IPS-20b (cell line): ENCODE measurements at regions not wholly inside any gene's neighbourhood (a gene's known extent, or its start where the extent isn't known, plus 50 kb on each side); places are given as distances from the start of the nearest gene placed in this dataset.

ENCODE experiments used
- H3K27ac ChIP-seq: one replicate; pipeline ENCODE4 v1.5.1; 2013; ENCODE audit warnings: low read length
- H3K27me3 ChIP-seq: 2 replicates; pipeline ENCODE4 v1.6.1; 2013; ENCODE audit warnings: mild to moderate bottlenecking, low read length, inconsistent platforms; ENCODE audit not compliant: insufficient read depth
- H3K36me3 ChIP-seq: 2 replicates; pipeline ENCODE4 v1.6.1; 2013; ENCODE audit warnings: low read depth, mild to moderate bottlenecking, inconsistent platforms, low read length, moderate library complexity; ENCODE audit not compliant: insufficient read depth
- H3K4me1 ChIP-seq: 2 replicates; pipeline ENCODE4 v1.6.1; 2013; ENCODE audit warnings: mild to moderate bottlenecking, control low read depth, inconsistent platforms, low read length, moderate library complexity; ENCODE audit not compliant: insufficient read depth
- H3K4me3 ChIP-seq: 2 replicates; pipeline ENCODE4 v1.5.1; 2013; ENCODE audit warnings: mild to moderate bottlenecking, low read length, inconsistent platforms
- H3K9ac ChIP-seq: 2 replicates; pipeline ENCODE4 v1.6.1; 2013; ENCODE audit warnings: low read depth, mild to moderate bottlenecking, inconsistent platforms, low read length, moderate library complexity
- H3K9me3 ChIP-seq: 2 replicates; pipeline ENCODE4 v1.6.1; 2013; ENCODE audit warnings: mild to moderate bottlenecking, low read depth, low read length, inconsistent platforms; ENCODE audit not compliant: insufficient read depth

GRCh38 chr4:123193802-123194367, 202.7 kb upstream of the SPRY1 start:
- H3K36me3 ChIP-seq, result no peaks in the 10 kb centered on the region
- H3K27me3 ChIP-seq, result no peaks in the 10 kb centered on the region
- H3K27ac ChIP-seq, result no peak overlapping the region
- no peaks in the 10 kb centered on the region for H3K9me3 ChIP-seq
- H3K4me1 ChIP-seq, result no peaks in the 10 kb centered on the region
- H3K4me3 ChIP-seq, result no peak overlapping the region
- no peak overlapping the region for H3K9ac ChIP-seq

DNA sequence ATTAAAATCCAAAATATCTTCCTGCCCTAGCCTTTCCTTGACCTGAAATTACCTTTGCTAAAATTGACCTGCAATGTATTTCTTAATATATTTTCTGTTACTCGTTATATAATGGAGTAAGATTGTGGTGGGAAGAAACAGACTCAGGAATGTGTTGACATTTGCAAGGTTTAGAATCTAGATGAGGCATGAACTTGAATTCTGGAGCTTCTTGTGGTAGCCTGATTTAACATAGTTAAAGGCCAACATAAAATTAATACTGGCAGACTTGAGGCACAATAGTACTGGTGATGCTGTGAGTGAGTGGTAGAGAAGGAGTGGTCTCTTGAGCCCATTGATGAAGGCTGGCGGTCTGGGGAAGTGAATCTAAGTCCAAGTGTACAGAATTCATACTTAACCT, 197.9 kb upstream of the SPRY1 start:
- no peaks in the 10 kb centered on the region for H3K36me3 ChIP-seq
- no peaks in the 10 kb centered on the region for H3K9me3 ChIP-seq
- no peak overlapping the region for H3K27ac ChIP-seq
- no peak overlapping the region for H3K9ac ChIP-seq
- no peaks in the 10 kb centered on the region for H3K4me1 ChIP-seq
- H3K27me3 ChIP-seq, result no peaks in the 10 kb centered on the region
- no peak overlapping the region for H3K4me3 ChIP-seq

- H3K4me1 ChIP-seq, result no peaks in the 10 kb centered on the region
- no peaks in the 10 kb centered on the region for H3K27me3 ChIP-seq
- no peak overlapping the region for H3K9ac ChIP-seq
- no peak overlapping the region for H3K27ac ChIP-seq
- no peaks in the 10 kb centered on the region for H3K9me3 ChIP-seq
- H3K4me3 ChIP-seq, result no peak overlapping the region
- no peaks in the 10 kb centered on the region for H3K36me3 ChIP-seq
These were observed 196.3 kb upstream of the SPRY1 start for GRCh38 chr4:123200051-123200940.

- no peaks in the 10 kb centered on the region for H3K4me1 ChIP-seq
- H3K27ac ChIP-seq, result no peak overlapping the region
- no peaks in the 10 kb centered on the region for H3K36me3 ChIP-seq
- no peak overlapping the region for H3K9ac ChIP-seq
- no peaks in the 10 kb centered on the region for H3K9me3 ChIP-seq
- H3K4me3 ChIP-seq, result no peak overlapping the region
- no peaks in the 10 kb centered on the region for H3K27me3 ChIP-seq
These were observed 191.9 kb upstream of the SPRY1 start for GRCh38 chr4:123204737-123205136.

DNA sequence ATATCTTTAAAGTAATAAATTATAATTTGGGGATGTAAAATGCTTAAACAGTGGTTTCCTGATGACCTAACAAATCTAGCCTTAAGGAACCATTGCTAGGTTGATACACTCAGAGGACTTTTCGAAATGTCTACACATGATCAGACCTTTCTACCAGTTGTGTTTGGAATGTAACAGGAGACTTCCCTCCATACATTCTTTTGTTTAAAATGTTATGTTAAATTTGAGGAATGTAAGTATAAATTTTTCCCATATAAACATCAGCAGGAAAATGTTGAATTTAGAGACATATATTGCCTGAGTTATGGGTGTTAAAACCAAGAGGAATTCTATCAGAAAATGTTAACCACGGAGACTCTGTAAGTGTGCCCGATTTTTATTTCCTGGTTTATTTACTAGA, 190.6 kb upstream of the SPRY1 start:
- Histone ChIP-seq H3K27ac (no peak overlapping the region), H3K4me1 (no peaks in the 10 kb centered on the region), H3K9me3 (no peaks in the 10 kb centered on the region), H3K27me3 (no peaks in the 10 kb centered on the region), H3K36me3 (no peaks in the 10 kb centered on the region), H3K9ac (no peak overlapping the region), H3K4me3 (no peak overlapping the region)

GRCh38 chr4:123209436-123209835, 187.2 kb upstream of the SPRY1 start:
- Histone ChIP-seq H3K27ac (no peak overlapping the region), H3K9me3 (no peaks in the 10 kb centered on the region), H3K4me3 (no peak overlapping the region), H3K9ac (no peak overlapping the region), H3K4me1 (no peaks in the 10 kb centered on the region), H3K27me3 (no peaks in the 10 kb centered on the region), H3K36me3 (no peaks in the 10 kb centered on the region)

GRCh38 chr4:123215536-123215935, 181.1 kb upstream of the SPRY1 start:
- H3K36me3 ChIP-seq, result no peaks in the 10 kb centered on the region
- H3K9me3 ChIP-seq, result no peaks in the 10 kb centered on the region
- H3K27ac ChIP-seq, result no peak overlapping the region
- no peaks in the 10 kb centered on the region for H3K4me1 ChIP-seq
- no peak overlapping the region for H3K4me3 ChIP-seq
- no peaks in the 10 kb centered on the region for H3K27me3 ChIP-seq
- H3K9ac ChIP-seq, result no peak overlapping the region

- no peaks in the 10 kb centered on the region for H3K4me1 ChIP-seq
- H3K27me3 ChIP-seq, result no peaks in the 10 kb centered on the region
- no peaks in the 10 kb centered on the region for H3K9me3 ChIP-seq
These were observed 180.1 kb upstream of the SPRY1 start for GRCh38 chr4:123216543-123216942.

GRCh38 chr4:123216946-123217345, 179.6 kb upstream of the SPRY1 start:
- Histone ChIP-seq H3K4me1 (no peaks in the 10 kb centered on the region), H3K4me3 (no peak overlapping the region), H3K27ac (no peak overlapping the region), H3K9ac (no peak overlapping the region), H3K9me3 (no peaks in the 10 kb centered on the region), H3K27me3 (no peaks in the 10 kb centered on the region), H3K36me3 (no peaks in the 10 kb centered on the region)

More at GRCh38 chr4:123216543-123216942, 180.1 kb upstream of the SPRY1 start:
- H3K27ac ChIP-seq, result no peak overlapping the region
- H3K9ac ChIP-seq, result no peak overlapping the region
- no peaks in the 10 kb centered on the region for H3K36me3 ChIP-seq
- H3K4me3 ChIP-seq, result no peak overlapping the region

DNA sequence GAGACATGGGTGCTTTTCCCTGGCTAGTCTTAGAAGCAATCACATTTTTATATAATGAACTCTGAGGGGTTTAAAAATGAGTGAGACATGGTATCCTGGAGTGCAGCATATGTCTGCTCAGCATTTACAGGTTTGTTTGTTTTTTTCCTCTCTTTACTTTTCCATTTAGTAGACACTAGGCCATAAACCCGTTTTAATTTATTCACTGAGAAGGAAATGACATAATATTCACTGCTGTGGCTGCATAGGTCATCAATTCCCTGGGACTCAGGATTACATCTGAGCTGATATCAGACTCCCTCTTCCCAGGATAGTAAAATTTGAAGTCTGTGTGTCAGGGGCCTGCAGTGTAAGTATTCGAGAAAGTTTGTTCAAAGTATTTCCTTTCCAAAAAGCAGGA, 178.9 kb upstream of the SPRY1 start:
- H3K27ac ChIP-seq, result no peak overlapping the region
- H3K9ac ChIP-seq, result no peak overlapping the region

GRCh38 chr4:123218981-123219380, 177.6 kb upstream of the SPRY1 start:
- no peak overlapping the region for H3K27ac ChIP-seq

More for the DNA sequence above, 178.9 kb upstream of the SPRY1 start:
- Histone ChIP-seq H3K27me3 (no peaks in the 10 kb centered on the region), H3K9me3 (no peaks in the 10 kb centered on the region), H3K4me1 (no peaks in the 10 kb centered on the region), H3K36me3 (no peaks in the 10 kb centered on the region), H3K4me3 (no peak overlapping the region)

DNA sequence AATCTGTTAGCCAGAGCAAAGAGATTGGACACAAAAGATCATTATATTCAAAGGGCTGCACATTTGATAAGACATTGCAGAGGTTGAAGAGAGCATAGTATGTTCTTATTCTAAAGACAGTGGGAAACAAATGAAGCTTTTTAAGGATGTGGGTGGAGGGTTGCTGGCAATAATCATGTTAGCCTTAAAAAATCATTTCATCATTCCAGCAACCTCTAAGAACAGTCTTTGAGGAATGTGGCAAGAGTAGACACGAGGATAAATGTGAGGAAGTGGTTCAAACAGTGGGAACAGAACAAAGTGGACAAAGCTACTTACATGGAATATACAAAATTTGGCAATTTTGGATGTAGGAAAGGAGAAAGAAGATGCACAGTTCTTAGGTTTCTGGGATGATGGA, 167.3 kb upstream of the SPRY1 start:
- H3K27me3 ChIP-seq, result no peaks in the 10 kb centered on the region
- no peak overlapping the region for H3K27ac ChIP-seq
- peaks cover 21% of the 10 kb centered on the region for H3K4me1 ChIP-seq
- no peak overlapping the region for H3K4me3 ChIP-seq
- H3K9ac ChIP-seq, result no peak overlapping the region
- H3K36me3 ChIP-seq, result no peaks in the 10 kb centered on the region
- no peaks in the 10 kb centered on the region for H3K9me3 ChIP-seq

More at GRCh38 chr4:123218981-123219380, 177.6 kb upstream of the SPRY1 start:
- H3K9ac ChIP-seq, result no peak overlapping the region
- no peaks in the 10 kb centered on the region for H3K9me3 ChIP-seq
- H3K4me1 ChIP-seq, result no peaks in the 10 kb centered on the region
- H3K36me3 ChIP-seq, result no peaks in the 10 kb centered on the region
- no peak overlapping the region for H3K4me3 ChIP-seq
- no peaks in the 10 kb centered on the region for H3K27me3 ChIP-seq
